ENCODE measurements at regions not wholly inside any gene's neighbourhood (a gene's known extent, or its start where the extent isn't known, plus 50 kb on each side); places are given as distances from the start of the nearest gene placed in this dataset.

- Histone ChIP-seq H3K9me3 (no peaks in the 10 kb centered on the region), H3K27me3 (peaks cover 98% of the 10 kb centered on the region), H3K4me3 (no peak overlapping the region), H3K4me1 (no peaks in the 10 kb centered on the region), H3K36me3 (no peaks in the 10 kb centered on the region), H3K27ac (no peak overlapping the region)
- ATAC-seq: no peak
- TF ChIP-seq POLR2A (IDR thresholded peaks at IDR 0.05) (no peak), POLR2AphosphoS5 (IDR thresholded peaks at IDR 0.05) (no peak)
- 61 to 72% methylated on average over 5 to 10 of the region's 21 CpGs for WGBS, 2 donors (ENCODE audit: low coverage in 1 of 2)
Measured at GRCh38 chr7:1377111-1377909, 82.0 kb downstream of the MICALL2 start.

- 84 to 95% methylated on average over 3 of the region's 3 CpGs for WGBS, 2 donors (ENCODE audit: low coverage in 1 of 2)
- ATAC-seq: no peak
- peaks cover 98% of the 10 kb centered on the region for H3K27me3 ChIP-seq
Measured at GRCh38 chr7:1378610-1379601, 80.4 kb downstream of the MICALL2 start.

GRCh38 chr7:1380231-1380815 is 78.9 kb downstream of the MICALL2 start:
- Histone ChIP-seq H3K9me3 (peaks cover 0 to 7% (median 0%) of the 10 kb centered on the region in 3 donors), H3K36me3 (no peaks in the 10 kb centered on the region), H3K27me3 (peaks cover 100% of the 10 kb centered on the region), H3K4me1 (no peaks in the 10 kb centered on the region), H3K27ac (no peak overlapping the region), H3K4me3 (no peak overlapping the region)
- ATAC-seq: no peak
- 72 to 80% methylated on average over 9 to 11 of the region's 15 CpGs for WGBS, 2 donors (ENCODE audit: low coverage in 1 of 2)
- TF ChIP-seq, protein P1, sequence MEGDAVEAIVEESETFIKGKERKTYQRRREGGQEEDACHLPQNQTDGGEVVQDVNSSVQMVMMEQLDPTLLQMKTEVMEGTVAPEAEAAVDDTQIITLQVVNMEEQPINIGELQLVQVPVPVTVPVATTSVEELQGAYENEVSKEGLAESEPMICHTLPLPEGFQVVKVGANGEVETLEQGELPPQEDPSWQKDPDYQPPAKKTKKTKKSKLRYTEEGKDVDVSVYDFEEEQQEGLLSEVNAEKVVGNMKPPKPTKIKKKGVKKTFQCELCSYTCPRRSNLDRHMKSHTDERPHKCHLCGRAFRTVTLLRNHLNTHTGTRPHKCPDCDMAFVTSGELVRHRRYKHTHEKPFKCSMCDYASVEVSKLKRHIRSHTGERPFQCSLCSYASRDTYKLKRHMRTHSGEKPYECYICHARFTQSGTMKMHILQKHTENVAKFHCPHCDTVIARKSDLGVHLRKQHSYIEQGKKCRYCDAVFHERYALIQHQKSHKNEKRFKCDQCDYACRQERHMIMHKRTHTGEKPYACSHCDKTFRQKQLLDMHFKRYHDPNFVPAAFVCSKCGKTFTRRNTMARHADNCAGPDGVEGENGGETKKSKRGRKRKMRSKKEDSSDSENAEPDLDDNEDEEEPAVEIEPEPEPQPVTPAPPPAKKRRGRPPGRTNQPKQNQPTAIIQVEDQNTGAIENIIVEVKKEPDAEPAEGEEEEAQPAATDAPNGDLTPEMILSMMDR (IDR thresholded peaks at IDR 0.05): no peak
- TF ChIP-seq POLR2AphosphoS5 (IDR thresholded peaks at IDR 0.05) (no peak), EP300 (IDR thresholded peaks at IDR 0.05) (no peak), POLR2A (IDR thresholded peaks at IDR 0.05) (no peak)

More at GRCh38 chr7:1378610-1379601, 80.4 kb downstream of the MICALL2 start:
- H3K27ac ChIP-seq: no peak overlapping the region
- H3K9me3 ChIP-seq: peaks cover 0 to 7% (median 0%) of the 10 kb centered on the region in 3 donors
- no peak for TF ChIP-seq POLR2AphosphoS5 (IDR thresholded peaks at IDR 0.05)
- TF ChIP-seq EP300 (IDR thresholded peaks at IDR 0.05): no peak
- no peak for TF ChIP-seq POLR2A (IDR thresholded peaks at IDR 0.05)
- TF ChIP-seq, protein P1 (IDR thresholded peaks at IDR 0.05): no peak
- H3K36me3 ChIP-seq: no peaks in the 10 kb centered on the region
- no peaks in the 10 kb centered on the region for H3K4me1 ChIP-seq
- no peak overlapping the region for H3K4me3 ChIP-seq

- no peak overlapping the region for H3K27ac ChIP-seq
- TF ChIP-seq POLR2A (IDR thresholded peaks at IDR 0.05) (no peak), POLR2AphosphoS5 (IDR thresholded peaks at IDR 0.05) (no peak), EP300 (IDR thresholded peaks at IDR 0.05) (no peak)
- TF ChIP-seq, protein P1 (IDR thresholded peaks at IDR 0.05): no peak
- WGBS, 2 donors (ENCODE audit: low coverage in 1 of 2): 52 to 58% methylated on average over 10 to 14 of the region's 18 CpGs
Measured at GRCh38 chr7:1380821-1381580, 78.3 kb downstream of the MICALL2 start.

More at GRCh38 chr7:1380821-1381580, 78.3 kb downstream of the MICALL2 start:
- H3K4me3 ChIP-seq: no peak overlapping the region
- ATAC-seq: no peak
- peaks cover 0 to 7% (median 0%) of the 10 kb centered on the region in 3 donors for H3K9me3 ChIP-seq
- no peaks in the 10 kb centered on the region for H3K36me3 ChIP-seq
- no peaks in the 10 kb centered on the region for H3K4me1 ChIP-seq
- H3K27me3 ChIP-seq: peaks cover 100% of the 10 kb centered on the region

Data from gastroesophageal sphincter (tissue), 4 donors.